ENCODE measurements at regions not wholly inside any gene's neighbourhood (a gene's known extent, or its start where the extent isn't known, plus 50 kb on each side); places are given as distances from the start of the nearest gene placed in this dataset.

DNA sequence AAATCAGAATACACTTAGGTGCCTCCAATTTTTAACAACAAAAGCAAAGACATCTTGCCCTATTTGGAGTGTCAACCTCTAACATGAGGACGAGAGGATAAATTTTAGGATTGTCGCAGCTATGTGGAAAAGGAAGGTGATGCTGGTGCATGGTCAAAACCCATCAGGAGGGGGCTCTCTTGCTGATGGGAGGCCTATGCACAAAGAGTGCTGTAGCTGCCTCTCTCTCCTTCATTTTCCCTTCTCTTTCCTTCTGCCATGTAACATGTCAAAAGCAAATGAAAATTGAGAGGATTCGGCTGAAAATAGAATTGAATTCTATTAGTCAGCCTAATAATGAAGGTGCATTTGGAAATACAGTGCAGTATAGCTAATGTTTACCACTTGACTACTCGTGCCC is 578.7 kb upstream of the ZNF462 start:
- Histone ChIP-seq H3K36me3 (ENCODE audit: insufficient read depth, low read length) (no peaks in the 10 kb centered on the region), H3K4me3 (no peak overlapping the region), H3K27ac (no peak overlapping the region), H3K9ac (ENCODE audit: insufficient read length) (no peak overlapping the region), H3K9me3 (ENCODE audit: low read depth, low read length) (no peaks in the 10 kb centered on the region)
- no peak for DNase-seq (ENCODE audit: low read depth, low spot score)
- TF ChIP-seq FOXP2 (optimal IDR thresholded peaks at IDR 0.05; ENCODE audit: control extremely low read depth, extremely low read length, insufficient read depth) (no peak), POLR2AphosphoS5 (IDR thresholded peaks at IDR 0.05; ENCODE audit: borderline replicate concordance, low read depth, low read length) (no peak), EZH2 (IDR thresholded peaks at IDR 0.05) (no peak)

DNA sequence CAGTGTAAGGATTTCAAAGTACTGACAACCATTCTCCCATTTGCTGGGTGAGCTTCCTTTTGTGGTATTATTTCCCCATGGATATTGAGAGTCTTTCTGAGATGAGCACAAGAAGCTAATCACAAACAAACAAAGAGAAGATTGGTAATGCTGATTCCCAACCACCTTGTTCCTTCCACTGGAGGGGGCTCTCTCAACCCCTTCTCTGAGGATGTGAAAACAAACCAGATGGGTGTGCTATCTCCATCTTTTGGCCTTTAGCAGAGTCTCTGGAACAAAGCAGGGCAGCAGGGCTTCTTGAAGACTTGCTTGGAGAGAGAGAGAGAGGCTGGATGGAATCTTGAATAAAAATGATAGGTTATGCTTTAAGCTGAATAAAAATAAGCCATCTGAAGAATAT is 576.7 kb upstream of the ZNF462 start:
- Histone ChIP-seq H3K27ac (no peak overlapping the region), H3K36me3 (ENCODE audit: insufficient read depth, low read length) (no peaks in the 10 kb centered on the region), H3K9ac (ENCODE audit: insufficient read length) (no peak overlapping the region), H3K4me3 (no peak overlapping the region), H3K9me3 (ENCODE audit: low read depth, low read length) (no peaks in the 10 kb centered on the region)
- DNase-seq (ENCODE audit: low read depth, low spot score): no peak
- TF ChIP-seq FOXP2 (optimal IDR thresholded peaks at IDR 0.05; ENCODE audit: control extremely low read depth, extremely low read length, insufficient read depth) (no peak), POLR2AphosphoS5 (IDR thresholded peaks at IDR 0.05; ENCODE audit: borderline replicate concordance, low read depth, low read length) (no peak), EZH2 (IDR thresholded peaks at IDR 0.05) (no peak)

DNA sequence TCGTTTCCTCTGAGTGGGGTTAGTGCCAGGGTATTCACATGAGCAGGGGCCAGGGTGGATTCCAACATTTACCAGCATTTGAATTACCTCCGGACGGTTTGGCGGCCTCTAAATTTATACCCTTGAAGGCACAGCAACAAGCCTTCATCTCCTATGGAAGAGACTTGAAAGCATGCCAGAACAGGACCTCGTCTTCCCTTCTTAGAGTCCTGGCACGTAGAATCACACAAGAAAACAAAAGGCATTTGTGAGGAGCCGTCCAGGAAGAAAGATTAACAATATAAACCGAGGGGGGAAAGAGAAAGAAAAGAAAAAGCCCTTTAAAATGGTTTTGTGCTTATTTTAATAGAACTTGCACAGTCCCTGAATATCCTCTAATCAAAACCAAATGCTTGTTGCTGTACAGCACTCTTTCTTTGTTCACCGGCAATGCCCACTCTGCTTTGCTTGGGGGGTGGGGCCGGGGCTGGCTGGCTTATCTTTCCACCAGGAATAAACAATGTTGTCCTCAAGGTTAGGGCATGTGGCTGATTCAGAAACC is 575.8 kb upstream of the ZNF462 start:
- Histone ChIP-seq H3K27ac (no peak overlapping the region), H3K4me3 (peak overlapping the region; percentile 36; the same call in 1 of the 2 replicates), H3K9me3 (ENCODE audit: low read depth, low read length) (no peaks in the 10 kb centered on the region), H3K9ac (ENCODE audit: insufficient read length) (no peak overlapping the region), H3K36me3 (ENCODE audit: insufficient read depth, low read length) (no peaks in the 10 kb centered on the region)
- no peak for TF ChIP-seq EZH2 (IDR thresholded peaks at IDR 0.05)
- TF ChIP-seq POLR2AphosphoS5 (IDR thresholded peaks at IDR 0.05; ENCODE audit: borderline replicate concordance, low read depth, low read length): no peak
- no peak for TF ChIP-seq FOXP2 (optimal IDR thresholded peaks at IDR 0.05; ENCODE audit: control extremely low read depth, extremely low read length, insufficient read depth)
- no peak for DNase-seq (ENCODE audit: low read depth, low spot score)

DNA sequence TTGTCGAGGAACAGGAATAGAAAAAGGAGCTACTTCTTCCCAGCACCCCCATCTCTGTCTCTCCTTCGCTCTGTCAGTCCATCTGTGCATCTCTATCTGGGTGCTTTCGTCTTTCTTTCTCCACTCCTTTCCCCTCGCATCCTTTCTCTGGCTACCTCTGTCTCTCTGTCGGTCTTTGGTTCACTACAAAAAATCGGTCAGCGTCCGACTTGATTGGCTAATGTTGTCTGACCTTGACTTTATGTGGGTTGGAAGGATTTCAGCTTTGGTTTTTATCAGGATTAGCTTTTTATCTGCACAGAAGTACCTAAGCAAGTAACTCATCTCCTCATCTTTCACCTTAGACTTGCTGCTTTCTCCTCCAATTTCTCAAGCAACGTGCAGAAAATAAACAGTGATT is 575.2 kb upstream of the ZNF462 start:
- H3K36me3 ChIP-seq (ENCODE audit: insufficient read depth, low read length): no peaks in the 10 kb centered on the region
- no peaks in the 10 kb centered on the region for H3K9me3 ChIP-seq (ENCODE audit: low read depth, low read length)
- no peak overlapping the region for H3K27ac ChIP-seq
- TF ChIP-seq POLR2AphosphoS5 (IDR thresholded peaks at IDR 0.05; ENCODE audit: borderline replicate concordance, low read depth, low read length) (no peak), FOXP2 (optimal IDR thresholded peaks at IDR 0.05; ENCODE audit: control extremely low read depth, extremely low read length, insufficient read depth) (no peak), EZH2 (IDR thresholded peaks at IDR 0.05) (no peak)
- no peak overlapping the region for H3K9ac ChIP-seq (ENCODE audit: insufficient read length)
- H3K4me3 ChIP-seq: no peak overlapping the region
- no peak for DNase-seq (ENCODE audit: low read depth, low spot score)

DNA sequence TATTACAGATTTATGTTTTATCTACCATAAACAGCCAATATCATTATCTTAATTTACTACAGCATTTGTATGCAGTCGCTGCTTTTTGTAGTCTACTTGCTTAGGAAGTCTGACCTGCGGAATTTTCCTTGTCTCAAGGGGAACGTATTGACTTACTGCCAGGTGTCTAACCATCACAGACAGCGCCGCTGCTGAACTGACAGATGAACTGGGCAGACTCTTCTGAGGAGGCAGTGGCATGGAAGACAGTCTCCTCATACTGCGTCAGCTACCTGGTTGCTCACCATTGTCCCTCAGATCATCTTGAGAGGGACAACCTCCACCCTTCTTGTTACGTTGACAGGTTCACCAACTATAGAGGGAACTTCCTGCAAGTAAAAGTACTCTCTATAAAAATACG is 574.3 kb upstream of the ZNF462 start:
- Histone ChIP-seq H3K27ac (no peak overlapping the region), H3K9me3 (ENCODE audit: low read depth, low read length) (no peaks in the 10 kb centered on the region), H3K9ac (ENCODE audit: insufficient read length) (no peak overlapping the region), H3K36me3 (ENCODE audit: insufficient read depth, low read length) (no peaks in the 10 kb centered on the region), H3K4me3 (no peak overlapping the region)
- no peak for DNase-seq (ENCODE audit: low read depth, low spot score)
- TF ChIP-seq FOXP2 (optimal IDR thresholded peaks at IDR 0.05; ENCODE audit: control extremely low read depth, extremely low read length, insufficient read depth) (no peak), POLR2AphosphoS5 (IDR thresholded peaks at IDR 0.05; ENCODE audit: borderline replicate concordance, low read depth, low read length) (no peak), EZH2 (IDR thresholded peaks at IDR 0.05) (no peak)

DNA sequence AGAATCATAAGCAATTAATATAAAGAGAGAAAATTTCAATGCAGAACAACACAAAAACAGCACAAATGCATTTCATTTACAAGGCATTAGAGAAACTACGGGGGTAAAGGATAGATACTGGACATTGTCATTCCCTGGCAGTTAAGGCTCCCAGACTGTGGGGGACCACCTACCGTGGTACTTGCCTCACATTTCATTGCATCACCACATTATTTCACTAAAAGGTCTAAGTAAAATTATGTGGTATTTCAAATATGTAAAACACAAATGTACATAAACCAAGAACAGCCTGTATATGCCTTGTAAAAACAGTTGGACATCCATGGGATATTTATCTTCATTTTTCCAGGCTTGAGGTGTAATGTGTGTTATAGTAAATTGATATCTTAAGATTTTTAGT is 571.2 kb upstream of the ZNF462 start:
- Histone ChIP-seq H3K9ac (ENCODE audit: insufficient read length) (no peak overlapping the region), H3K36me3 (ENCODE audit: insufficient read depth, low read length) (no peaks in the 10 kb centered on the region), H3K27ac (no peak overlapping the region), H3K9me3 (ENCODE audit: low read depth, low read length) (no peaks in the 10 kb centered on the region), H3K4me3 (no peak overlapping the region)
- TF ChIP-seq EZH2 (IDR thresholded peaks at IDR 0.05): no peak
- no peak for TF ChIP-seq POLR2AphosphoS5 (IDR thresholded peaks at IDR 0.05; ENCODE audit: borderline replicate concordance, low read depth, low read length)
- no peak for DNase-seq (ENCODE audit: low read depth, low spot score)

DNA sequence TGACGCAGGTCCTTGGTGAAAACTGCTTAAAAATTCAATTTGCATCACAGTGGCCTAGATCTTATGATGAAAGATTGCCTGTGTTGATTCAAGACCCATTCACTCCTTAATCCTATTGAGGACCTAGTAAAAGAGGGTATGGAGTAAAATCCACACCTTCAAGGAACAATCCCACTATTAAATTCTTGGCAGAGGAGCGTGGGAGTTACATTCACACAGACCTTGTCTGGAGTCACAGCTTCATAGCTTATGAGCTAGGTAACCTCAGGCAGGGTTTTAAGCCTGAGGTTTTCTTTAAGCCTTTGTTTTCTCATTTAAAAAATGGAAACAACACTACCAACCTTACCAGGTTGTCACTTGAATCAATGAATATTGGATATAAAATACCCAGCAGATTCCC is 566.5 kb upstream of the ZNF462 start:
- H3K4me3 ChIP-seq: no peak overlapping the region
- H3K9me3 ChIP-seq (ENCODE audit: low read depth, low read length): no peaks in the 10 kb centered on the region
- no peak for DNase-seq (ENCODE audit: low read depth, low spot score)
- TF ChIP-seq EZH2 (IDR thresholded peaks at IDR 0.05): no peak
- TF ChIP-seq FOXP2 (optimal IDR thresholded peaks at IDR 0.05; ENCODE audit: control extremely low read depth, extremely low read length, insufficient read depth): no peak
- TF ChIP-seq POLR2AphosphoS5 (IDR thresholded peaks at IDR 0.05; ENCODE audit: borderline replicate concordance, low read depth, low read length): no peak
- H3K9ac ChIP-seq (ENCODE audit: insufficient read length): no peak overlapping the region
- no peak overlapping the region for H3K27ac ChIP-seq
- no peaks in the 10 kb centered on the region for H3K36me3 ChIP-seq (ENCODE audit: insufficient read depth, low read length)

DNA sequence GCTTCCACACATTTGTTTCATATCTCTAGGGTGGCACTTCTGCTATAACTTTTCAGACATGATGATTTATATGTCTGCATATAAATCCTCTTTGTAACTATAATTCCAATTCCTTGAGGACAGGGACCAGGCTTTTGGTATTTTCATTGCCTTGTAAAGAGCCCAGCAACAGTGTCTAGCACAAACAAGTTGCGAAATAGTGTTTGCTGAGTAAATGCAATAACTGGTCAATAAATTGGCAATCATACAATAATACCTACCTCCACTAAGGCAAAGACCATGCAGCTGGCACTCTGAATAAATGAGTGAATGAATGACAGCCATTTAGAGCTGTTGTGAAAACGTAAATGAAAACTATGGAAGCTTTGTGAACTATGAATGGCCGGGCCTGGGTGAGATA is 564.0 kb upstream of the ZNF462 start:
- H3K9ac ChIP-seq (ENCODE audit: insufficient read length): no peak overlapping the region
- no peaks in the 10 kb centered on the region for H3K36me3 ChIP-seq (ENCODE audit: insufficient read depth, low read length)
- TF ChIP-seq FOXP2 (optimal IDR thresholded peaks at IDR 0.05; ENCODE audit: control extremely low read depth, extremely low read length, insufficient read depth): no peak
- TF ChIP-seq POLR2AphosphoS5 (IDR thresholded peaks at IDR 0.05; ENCODE audit: borderline replicate concordance, low read depth, low read length): no peak
- no peak overlapping the region for H3K27ac ChIP-seq
- no peaks in the 10 kb centered on the region for H3K9me3 ChIP-seq (ENCODE audit: low read depth, low read length)
- DNase-seq (ENCODE audit: low read depth, low spot score): no peak
- no peak overlapping the region for H3K4me3 ChIP-seq

DNA sequence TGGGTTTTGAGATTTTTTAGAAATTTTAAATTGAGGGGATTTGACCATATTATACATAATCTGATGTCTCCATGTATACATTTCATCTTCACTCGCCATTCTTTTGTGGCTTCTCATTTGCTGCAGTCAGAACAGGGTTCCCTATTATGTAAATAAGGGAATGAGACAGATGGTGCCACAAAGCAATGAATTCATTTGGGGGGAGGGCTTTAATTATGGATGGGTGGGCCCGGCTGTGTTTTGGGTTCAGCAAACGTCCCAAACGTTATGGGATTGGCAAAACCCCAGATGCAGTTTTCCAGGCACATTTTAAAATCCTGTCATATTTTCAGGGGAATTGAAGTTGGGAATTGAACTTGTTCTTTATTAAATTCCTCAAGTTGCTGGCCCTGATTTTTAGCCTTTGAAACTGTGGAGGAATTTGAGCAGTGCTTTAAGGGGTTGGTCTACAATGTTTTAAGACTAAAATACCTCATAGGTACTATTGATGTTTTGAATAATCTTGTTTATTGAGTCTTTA is 558.5 kb upstream of the ZNF462 start:
- Histone ChIP-seq H3K27ac (no peak overlapping the region), H3K4me3 (no peak overlapping the region), H3K9ac (ENCODE audit: insufficient read length) (no peak overlapping the region), H3K36me3 (ENCODE audit: insufficient read depth, low read length) (no peaks in the 10 kb centered on the region), H3K9me3 (ENCODE audit: low read depth, low read length) (no peaks in the 10 kb centered on the region)
- no peak for DNase-seq (ENCODE audit: low read depth, low spot score)
- no peak for TF ChIP-seq POLR2AphosphoS5 (IDR thresholded peaks at IDR 0.05; ENCODE audit: borderline replicate concordance, low read depth, low read length)
- no peak for TF ChIP-seq EZH2 (IDR thresholded peaks at IDR 0.05)
- TF ChIP-seq FOXP2 (optimal IDR thresholded peaks at IDR 0.05; ENCODE audit: control extremely low read depth, extremely low read length, insufficient read depth): no peak

Data from SK-N-MC (cell line).